Neuronal stem cell (in vitro differentiated cells): ENCODE measurements at regions not wholly inside any gene's neighbourhood (a gene's known extent, or its start where the extent isn't known, plus 50 kb on each side); places are given as distances from the start of the nearest gene placed in this dataset.

ENCODE experiments used
- DNase-seq: peaks from one replicate; pipeline ENCODE4 v3.0.0-alpha.2; 2013; ENCODE audit warnings: low spot score
- H2AFZ ChIP-seq: one replicate; pipeline ENCODE4 v1.6.1; 2013; ENCODE audit warnings: mild to moderate bottlenecking, low read length, inconsistent platforms
- H2AK5ac ChIP-seq: 2 replicates; pipeline ENCODE4 v1.6.1; 2013; ENCODE audit warnings: low read depth, mild to moderate bottlenecking, inconsistent platforms, low read length, moderate library complexity, mixed read lengths
- H2BK120ac ChIP-seq: 2 replicates; pipeline ENCODE4 v1.6.1; 2013; ENCODE audit warnings: low read depth, mild to moderate bottlenecking, inconsistent platforms, low read length, moderate library complexity, mixed read lengths
- H2BK12ac ChIP-seq: one replicate; pipeline ENCODE4 v1.6.1; 2013; ENCODE audit warnings: low read length, inconsistent platforms
- H2BK15ac ChIP-seq: 2 replicates; pipeline ENCODE4 v1.6.1; 2013; ENCODE audit warnings: mild to moderate bottlenecking, low read length, inconsistent platforms, mixed read lengths
- H2BK5ac ChIP-seq: one replicate; pipeline ENCODE4 v1.6.1; 2013; ENCODE audit warnings: inconsistent platforms, mild to moderate bottlenecking, low read length, moderate library complexity
- H3K14ac ChIP-seq: one replicate; pipeline ENCODE4 v1.6.1; 2013; ENCODE audit warnings: low read length, inconsistent platforms
- H3K18ac ChIP-seq: 2 replicates; pipeline ENCODE4 v1.6.1; 2013; ENCODE audit warnings: low read length, inconsistent platforms
- H3K23ac ChIP-seq: 2 replicates; pipeline ENCODE4 v1.6.1; 2013; ENCODE audit warnings: low read depth, mild to moderate bottlenecking, mixed read lengths, low read length, inconsistent platforms; ENCODE audit not compliant: poor library complexity
- H3K27ac ChIP-seq: replicated peaks from 3 replicates; pipeline ENCODE4 v1.5.1; 2013; ENCODE audit warnings: low read length, inconsistent platforms
- H3K27me3 ChIP-seq, 3 experiments: 2 replicates each; pipeline ENCODE4 v1.6.1; 2013; ENCODE audit warnings: low read length in 3 of 3, mild to moderate bottlenecking in 2 of 3, inconsistent platforms in 1 of 3, low read depth in 1 of 3, mixed read lengths in 1 of 3, moderate library complexity in 1 of 3; ENCODE audit not compliant: control insufficient read depth in 3 of 3, insufficient read depth in 3 of 3
- H3K36me3 ChIP-seq, 2 donors: replicated peaks in 1 of 2; 2 replicates each; pipeline ENCODE4 v1.6.1; 2013; ENCODE audit warnings: low read length in 2 of 2; ENCODE audit not compliant: control insufficient read depth in 2 of 2, insufficient read depth in 2 of 2
- H3K4ac ChIP-seq: 2 replicates; pipeline ENCODE4 v1.6.1; 2013; ENCODE audit warnings: inconsistent platforms, mild to moderate bottlenecking, low read length, moderate library complexity
- H3K4me1 ChIP-seq, 2 donors: 1 replicate in 1 of 2; 2 replicates in 1 of 2; pipeline ENCODE4 v1.6.1; 2013; ENCODE audit warnings: low read length in 2 of 2, low read depth in 1 of 2; ENCODE audit not compliant: control insufficient read depth in 2 of 2, insufficient read depth in 1 of 2
- H3K4me2 ChIP-seq: one replicate; pipeline ENCODE4 v1.6.1; 2013; ENCODE audit warnings: mild to moderate bottlenecking, low read length, inconsistent platforms; ENCODE audit not compliant: insufficient read depth, poor library complexity, severe bottlenecking
- H3K4me3 ChIP-seq, 2 donors: 2 replicates each; pipeline ENCODE4 v1.5.1; 2013; ENCODE audit warnings: low read length in 2 of 2, mild to moderate bottlenecking in 2 of 2, inconsistent platforms in 1 of 2, moderate library complexity in 1 of 2
- H3K79me1 ChIP-seq: one replicate; pipeline ENCODE4 v1.6.1; 2013; ENCODE audit warnings: low read depth, mild to moderate bottlenecking, inconsistent platforms, low read length, moderate library complexity
- H3K9ac ChIP-seq: one replicate; pipeline ENCODE4 v1.6.1; 2013; ENCODE audit warnings: mild to moderate bottlenecking, low read depth, low read length, inconsistent platforms; ENCODE audit not compliant: poor library complexity
- H3K9me3 ChIP-seq, 2 donors: replicated peaks in 1 of 2; 2 replicates each; pipeline versions ENCODE3 to v1.6.1; 2013; ENCODE audit warnings: low read length in 2 of 2, mild to moderate bottlenecking in 2 of 2, inconsistent platforms in 1 of 2, low read depth in 1 of 2, mixed read lengths in 1 of 2, moderate library complexity in 1 of 2; ENCODE audit not compliant: control insufficient read depth in 2 of 2, insufficient read depth in 1 of 2
- H4K8ac ChIP-seq: one replicate; pipeline ENCODE4 v1.6.1; 2013; ENCODE audit warnings: low read depth, mild to moderate bottlenecking, inconsistent platforms, low read length, moderate library complexity
- H4K91ac ChIP-seq: one replicate; pipeline ENCODE4 v1.6.1; 2013; ENCODE audit warnings: low read length, low read depth, mild to moderate bottlenecking, inconsistent platforms; ENCODE audit not compliant: poor library complexity
- WGBS, 2 donors: extraction: QIAGEN DNeasy Blood & Tissue Kit; methylation state at CpG; one replicate each; pipeline ENCODE4 v1.1.7; 2013; ENCODE audit warnings: missing lambda C conversion rate in 2 of 2, mixed read lengths in 1 of 2; ENCODE audit not compliant: insufficient read length in 2 of 2, insufficient replicate concordance in 1 of 2; ENCODE audit errors: extremely low coverage in 2 of 2; 5-methylcytosine and 5-hydroxymethylcytosine counted together

GRCh38 chr1:208344202-208344857 lies 100.1 kb upstream of the PLXNA2 start:
- H3K9ac ChIP-seq: no peak overlapping the region
- no peak overlapping the region for H3K27ac ChIP-seq
- no peak overlapping the region for H3K4me2 ChIP-seq
- no peak overlapping the region for H3K4me3 ChIP-seq
- no peaks in the 10 kb centered on the region for H3K79me1 ChIP-seq
- H4K91ac ChIP-seq: no peak overlapping the region
- H3K27me3 ChIP-seq: peaks cover 0 to 2% (median 0%) of the 10 kb centered on the region in 3 experiments
- no peak overlapping the region for H3K14ac ChIP-seq
- H3K9me3 ChIP-seq: no peaks in the 10 kb centered on the region
- H3K18ac ChIP-seq: no peak overlapping the region
- H3K36me3 ChIP-seq: no peaks in the 10 kb centered on the region
- H2BK15ac ChIP-seq: no peak overlapping the region
- WGBS, 2 donors: no CpG with 5 or more reads among the region's 9 CpGs
- H4K8ac ChIP-seq: no peak overlapping the region
- H3K4me1 ChIP-seq: peaks cover 0 to 10% of the 10 kb centered on the region in 2 donors
- H2AK5ac ChIP-seq: no peak overlapping the region
- no peak overlapping the region for H3K23ac ChIP-seq
- H2BK5ac ChIP-seq: no peak overlapping the region
- DNase-seq: no peak
- H3K4ac ChIP-seq: no peak overlapping the region
- no peak overlapping the region for H2BK12ac ChIP-seq
- no peak overlapping the region for H2BK120ac ChIP-seq
- no peak overlapping the region for H2AFZ ChIP-seq

- H4K8ac ChIP-seq: no peak overlapping the region
- no peak overlapping the region for H4K91ac ChIP-seq
- no peak overlapping the region for H2BK15ac ChIP-seq
- H3K18ac ChIP-seq: no peak overlapping the region
- no peak overlapping the region for H3K9ac ChIP-seq
- no peak overlapping the region for H3K4ac ChIP-seq
- no peak overlapping the region for H3K4me2 ChIP-seq
- WGBS, 2 donors: no CpG with 5 or more reads among the region's 5 CpGs
- no peak overlapping the region for H3K4me3 ChIP-seq
- H3K14ac ChIP-seq: no peak overlapping the region
- H2AK5ac ChIP-seq: no peak overlapping the region
- H2BK12ac ChIP-seq: no peak overlapping the region
- H2AFZ ChIP-seq: no peak overlapping the region
- DNase-seq: no peak
- H3K36me3 ChIP-seq: no peaks in the 10 kb centered on the region
- H3K27ac ChIP-seq: no peak overlapping the region
- no peak overlapping the region for H2BK5ac ChIP-seq
- H3K27me3 ChIP-seq: peaks cover 0 to 2% (median 0%) of the 10 kb centered on the region in 3 experiments
- no peaks in the 10 kb centered on the region for H3K79me1 ChIP-seq
- H3K23ac ChIP-seq: no peak overlapping the region
- no peaks in the 10 kb centered on the region for H3K9me3 ChIP-seq
- peaks cover 0 to 12% of the 10 kb centered on the region in 2 donors for H3K4me1 ChIP-seq
- no peak overlapping the region for H2BK120ac ChIP-seq
Observed at GRCh38 chr1:208347191-208347590, 103.0 kb upstream of the PLXNA2 start.

GRCh38 chr1:208349694-208350330 lies 105.6 kb upstream of the PLXNA2 start:
- H3K4me2 ChIP-seq: peak overlapping the region; percentile 48
- no peak overlapping the region for H2BK15ac ChIP-seq
- peak; percentile 60 for DNase-seq
- H4K8ac ChIP-seq: no peak overlapping the region
- no peak overlapping the region for H3K4me3 ChIP-seq
- H2BK12ac ChIP-seq: no peak overlapping the region
- H3K4me1 ChIP-seq: peaks cover 0 to 12% of the 10 kb centered on the region in 2 donors
- H4K91ac ChIP-seq: no peak overlapping the region
- H3K27me3 ChIP-seq: peaks cover 0 to 2% (median 0%) of the 10 kb centered on the region in 3 experiments
- H2AK5ac ChIP-seq: peak overlapping the region; percentile 30
- no peak overlapping the region for H2BK5ac ChIP-seq
- no peak overlapping the region for H3K23ac ChIP-seq
- H3K9ac ChIP-seq: no peak overlapping the region
- H2BK120ac ChIP-seq: no peak overlapping the region
- no peak overlapping the region for H3K14ac ChIP-seq
- H3K79me1 ChIP-seq: no peaks in the 10 kb centered on the region
- no CpG with 5 or more reads among the region's 13 CpGs for WGBS, 2 donors
- H3K18ac ChIP-seq: no peak overlapping the region
- H3K27ac ChIP-seq: no peak overlapping the region
- no peaks in the 10 kb centered on the region for H3K9me3 ChIP-seq
- no peaks in the 10 kb centered on the region for H3K36me3 ChIP-seq
- H2AFZ ChIP-seq: no peak overlapping the region
- no peak overlapping the region for H3K4ac ChIP-seq

- Histone ChIP-seq H2AK5ac (no peak overlapping the region), H3K27ac (no peak overlapping the region), H2BK120ac (no peak overlapping the region), H2AFZ (no peak overlapping the region), H3K36me3 (no peaks in the 10 kb centered on the region), H2BK12ac (no peak overlapping the region), H2BK5ac (no peak overlapping the region), H3K79me1 (no peaks in the 10 kb centered on the region), H3K4me1 (peaks cover 0 to 17% of the 10 kb centered on the region in 2 donors), H3K9me3 (no peaks in the 10 kb centered on the region), H3K4me2 (no peak overlapping the region), H3K4me3 (no peak overlapping the region), H3K4ac (no peak overlapping the region), H3K14ac (no peak overlapping the region), H3K18ac (no peak overlapping the region), H4K8ac (no peak overlapping the region), H2BK15ac (no peak overlapping the region), H3K27me3 (peaks cover 0 to 2% (median 0%) of the 10 kb centered on the region in 3 experiments), H3K23ac (no peak overlapping the region), H4K91ac (no peak overlapping the region), H3K9ac (no peak overlapping the region)
- no CpG with 5 or more reads among the region's 1 CpG for whole genome bisulfite sequencing, 2 donors
- no peak for DNase-seq
Observed at GRCh38 chr1:208350815-208351214, 106.6 kb upstream of the PLXNA2 start.
